ENCODE measurements at regions not wholly inside any gene's neighbourhood (a gene's known extent, or its start where the extent isn't known, plus 50 kb on each side); places are given as distances from the start of the nearest gene placed in this dataset.
A peak's percentile ranks its signal among the peaks of the same experiment; 100 is the strongest.
"Not testable (repeated sequence)": the region's sequence is repeated elsewhere in the genome, so short reads cannot be mapped to it uniquely, and the experiment has no call there.

DNA sequence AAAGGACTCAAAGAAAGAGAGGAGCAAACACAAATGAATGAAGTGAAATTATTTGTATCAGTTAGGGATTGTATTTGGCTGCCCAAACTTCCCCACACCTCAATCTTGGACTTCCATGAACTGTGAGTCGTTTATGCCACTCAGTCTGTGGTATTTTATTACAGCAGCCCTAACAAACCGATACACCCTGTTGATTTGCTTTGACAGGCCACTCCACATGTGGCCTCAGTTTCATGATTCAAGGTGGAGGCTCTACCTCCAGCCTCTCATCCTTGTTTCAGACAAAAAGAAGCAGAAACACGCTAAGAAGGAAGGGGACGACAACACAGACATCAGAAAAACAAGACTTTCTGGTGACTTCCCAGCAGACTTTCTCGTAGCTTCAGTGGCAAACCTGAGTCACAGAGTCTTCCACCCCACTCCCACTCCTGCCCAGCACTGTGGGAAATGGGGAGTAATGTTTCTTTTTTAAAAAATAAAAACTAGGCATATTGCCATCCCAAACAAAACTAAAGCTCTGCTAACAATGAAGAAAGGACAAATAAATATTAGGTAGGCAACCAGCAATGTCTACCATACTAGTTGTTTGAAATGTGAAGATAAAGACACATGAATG lies 52.2 kb upstream of the ABCA1 start:
- FAIRE-seq = no peak

- no peak for FAIRE-seq
These were observed 53.7 kb upstream of the ABCA1 start for GRCh38 chr9:104981543-104982129.

GRCh38 chr9:104982543-104982942 lies 54.6 kb upstream of the ABCA1 start:
- no peak for FAIRE-seq

DNA sequence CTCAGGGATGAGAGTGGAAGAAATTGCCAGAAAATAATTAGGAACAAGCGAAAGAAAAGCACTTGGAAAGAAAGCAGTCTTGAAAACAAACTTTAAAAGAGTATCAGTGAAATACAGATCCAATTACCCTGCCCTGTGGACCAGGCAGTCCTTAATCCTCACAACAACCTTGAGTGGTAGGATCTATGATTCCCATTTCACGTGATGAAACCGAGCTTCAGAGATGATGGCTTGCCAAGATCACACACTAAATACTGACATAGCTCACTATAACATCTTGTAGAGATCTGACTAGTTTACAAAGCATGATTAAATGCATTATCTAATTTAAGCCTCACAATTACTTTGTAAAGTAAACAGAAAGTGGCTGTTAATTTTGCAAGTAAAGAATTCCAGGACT lies 55.5 kb upstream of the ABCA1 start:
- FAIRE-seq = no peak

DNA sequence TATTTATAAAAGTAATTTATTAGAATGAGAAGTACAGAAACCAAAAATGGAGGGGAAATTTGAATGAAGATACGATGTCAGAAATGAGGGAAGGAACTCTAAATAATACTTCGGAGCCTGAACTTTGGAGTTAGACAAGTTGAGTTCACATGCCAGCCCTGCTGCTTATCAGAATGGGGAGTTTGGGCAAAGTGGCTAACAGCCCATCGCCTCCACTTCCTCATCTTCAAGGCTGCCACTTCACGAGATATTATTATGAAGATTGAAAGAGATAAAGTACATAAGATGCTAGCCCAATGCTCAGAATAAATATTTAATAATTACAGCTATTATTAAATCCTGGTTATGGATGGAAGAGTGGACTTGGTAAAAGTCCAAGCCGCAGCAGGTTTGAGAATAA lies 56.2 kb upstream of the ABCA1 start:
- FAIRE-seq = no peak

DNA sequence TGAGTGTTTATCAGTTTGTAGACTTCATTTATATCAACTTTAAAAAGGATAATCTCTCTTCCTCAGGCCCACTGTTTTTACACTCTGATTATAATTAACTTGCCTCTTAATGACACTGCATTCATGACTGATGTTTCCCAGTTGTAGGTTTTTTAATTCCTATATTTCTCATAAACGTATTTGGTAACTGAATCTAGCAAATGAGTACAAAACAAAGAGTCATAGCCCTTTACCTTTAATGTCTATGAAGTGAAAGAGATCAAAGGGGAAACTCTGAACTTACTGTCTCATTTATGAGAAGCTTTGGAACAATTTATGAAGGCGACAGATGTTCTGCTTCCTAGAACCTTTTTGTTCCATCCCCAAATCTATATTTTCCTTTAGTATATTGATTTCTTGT lies 56.6 kb upstream of the ABCA1 start:
- no peak for FAIRE-seq

GRCh38 chr9:104984948-104985347 lies 57.0 kb upstream of the ABCA1 start:
- FAIRE-seq = no peak

DNA sequence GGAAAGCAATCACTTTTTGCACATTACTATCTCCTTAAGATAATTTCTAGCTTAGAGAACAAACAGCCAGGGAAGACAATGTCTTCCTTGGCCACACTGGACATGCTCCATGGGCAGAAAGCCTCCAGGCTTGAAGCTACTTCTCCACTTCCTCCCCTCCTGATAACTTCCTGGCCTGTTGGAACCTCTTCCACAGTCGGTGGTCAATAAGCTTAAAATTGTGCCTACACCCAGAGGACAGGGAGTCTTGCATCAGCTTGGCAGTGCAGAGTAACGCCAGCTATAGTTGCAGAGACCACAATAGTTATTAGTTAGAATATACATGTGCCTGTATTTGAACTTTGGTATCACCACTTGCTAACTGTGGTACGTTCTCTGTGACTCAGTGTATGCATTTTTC lies 58.1 kb upstream of the ABCA1 start:
- no peak for FAIRE-seq

DNA sequence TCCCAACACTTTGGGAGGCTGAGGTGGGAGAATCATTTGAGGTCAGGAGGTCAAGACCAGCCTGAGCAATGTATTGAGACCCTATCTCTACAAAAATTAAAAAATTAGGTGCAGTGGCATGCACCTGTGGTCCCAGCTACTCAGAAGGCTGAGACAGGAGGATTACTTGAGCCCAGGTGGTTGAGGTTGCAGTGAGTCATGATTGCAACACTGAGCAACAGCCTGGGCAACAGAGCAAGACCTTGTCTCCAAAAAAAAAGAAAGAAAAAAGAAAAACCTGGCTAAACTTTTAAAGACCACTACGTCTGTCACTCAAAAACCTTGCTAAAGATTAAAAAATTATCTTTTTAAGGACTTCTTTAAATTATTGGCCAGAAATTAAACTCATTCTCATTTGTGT lies 59.8 kb upstream of the ABCA1 start:
- FAIRE-seq = no peak

- FAIRE-seq = no peak
These were observed 60.6 kb upstream of the ABCA1 start for GRCh38 chr9:104988539-104988938.

DNA sequence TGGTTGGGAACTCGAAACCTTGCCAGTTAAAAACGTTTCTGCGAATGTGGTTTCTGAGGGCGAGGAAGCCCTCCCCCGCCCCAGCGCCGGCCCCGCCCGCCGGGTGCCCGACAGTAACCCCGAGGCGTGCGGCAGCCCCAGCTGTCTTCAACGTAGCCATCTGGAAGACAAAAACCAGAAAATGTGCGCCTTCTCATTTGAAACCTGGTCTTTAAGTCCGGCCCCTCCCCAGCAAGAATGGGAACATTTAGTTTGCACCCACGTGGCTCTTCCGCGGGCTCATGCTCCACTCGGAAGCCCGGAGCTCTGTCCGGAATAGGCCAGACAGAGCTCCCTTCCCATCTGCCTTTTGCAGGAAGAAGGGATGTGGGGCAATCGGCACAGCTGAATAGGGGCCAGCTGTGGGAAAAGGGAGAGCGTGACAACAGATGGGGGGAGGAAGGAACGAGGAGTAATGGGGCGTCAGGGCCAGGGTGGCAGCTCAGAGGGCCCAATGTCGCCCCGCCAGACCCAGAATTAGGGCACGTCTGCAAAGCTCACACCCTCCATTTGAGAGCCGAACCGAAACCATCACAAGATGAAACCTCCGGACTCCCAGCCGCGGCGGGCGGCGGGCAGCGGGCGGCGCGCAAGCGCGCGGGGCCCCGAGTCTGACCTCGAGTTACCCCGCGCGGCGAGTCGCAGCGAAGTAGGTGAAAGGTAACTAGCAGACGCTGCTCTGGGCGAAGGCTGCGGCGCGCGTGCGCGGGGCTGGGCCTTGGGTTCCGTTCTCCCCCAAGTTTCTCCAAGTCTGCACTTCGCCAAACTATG lies 63.4 kb upstream of the ABCA1 start:
- FAIRE-seq = peak; percentile 51

- no peak for FAIRE-seq
These were observed 64.7 kb upstream of the ABCA1 start for GRCh38 chr9:104992659-104993058.

DNA sequence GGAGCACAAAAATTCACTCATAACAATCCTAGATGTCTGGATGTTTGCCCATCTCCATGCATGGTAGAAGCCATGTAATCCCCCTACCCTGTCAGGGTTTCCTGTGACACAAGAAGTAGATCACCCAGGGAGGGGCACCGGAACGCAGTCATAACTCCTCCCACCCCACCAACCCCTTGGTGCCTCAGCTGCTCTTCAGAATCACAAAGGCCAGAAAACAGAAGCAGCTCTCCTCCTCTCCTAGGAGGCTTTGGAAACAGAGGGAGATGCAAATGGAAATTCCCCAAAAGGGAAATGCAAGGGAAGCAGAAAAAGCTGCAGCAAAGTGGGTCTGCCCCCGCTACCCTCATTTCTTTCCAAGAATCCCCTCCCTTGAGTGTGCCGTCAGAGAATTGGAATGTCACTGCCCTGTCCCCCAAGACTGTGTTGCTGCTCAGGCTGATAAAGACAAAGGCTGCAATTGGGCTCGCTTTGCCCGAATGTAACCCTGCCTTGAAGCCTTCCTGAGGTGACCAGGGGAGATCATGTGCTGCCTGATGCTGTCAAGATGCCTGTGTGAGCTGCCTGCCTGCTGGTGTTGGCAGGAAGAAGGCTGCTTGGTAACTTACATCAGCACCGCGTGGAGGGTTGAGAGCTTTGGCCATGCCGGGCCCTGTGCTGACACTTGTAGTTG lies 65.5 kb upstream of the ABCA1 start:
- FAIRE-seq = no peak

DNA sequence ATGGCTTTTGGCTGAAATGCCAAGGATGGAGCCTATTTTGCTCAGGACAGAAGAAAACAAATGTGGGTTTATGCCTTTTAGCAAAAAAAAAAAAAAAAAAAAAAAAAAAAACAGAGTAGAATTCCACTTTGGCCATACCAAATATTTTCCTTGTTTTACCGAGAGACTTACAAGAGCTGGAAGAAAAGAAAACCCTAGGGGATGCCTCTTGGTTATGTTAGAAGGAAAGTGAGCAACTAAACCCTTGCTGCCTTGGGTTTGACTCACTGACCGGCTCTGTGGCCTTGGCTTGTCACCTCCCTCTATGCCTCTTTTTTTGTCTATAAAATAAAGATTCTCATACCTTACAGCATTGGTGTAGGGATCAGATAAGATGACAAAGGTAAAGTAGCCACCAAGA lies 69.6 kb upstream of the ABCA1 start:
- FAIRE-seq = no peak

DNA sequence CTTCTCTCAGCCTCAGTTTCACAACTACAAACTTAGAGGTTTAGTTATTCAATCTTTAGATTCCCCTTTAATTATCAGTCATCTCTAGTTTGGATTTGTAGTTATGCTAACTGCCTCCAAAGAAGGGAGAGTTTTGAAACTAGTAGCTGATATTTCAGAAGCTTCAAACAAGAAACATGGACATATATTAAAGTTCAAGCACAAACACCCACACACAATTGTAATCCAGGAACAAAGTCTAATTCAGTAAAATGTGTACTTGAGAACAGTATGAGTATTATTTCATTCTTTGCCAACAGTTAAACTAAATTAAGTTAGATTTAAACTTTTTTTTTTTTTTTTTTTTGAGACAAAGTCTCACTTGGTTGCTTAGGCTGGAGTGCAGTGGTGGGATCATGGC lies 71.2 kb upstream of the ABCA1 start:
- FAIRE-seq = no peak

DNA sequence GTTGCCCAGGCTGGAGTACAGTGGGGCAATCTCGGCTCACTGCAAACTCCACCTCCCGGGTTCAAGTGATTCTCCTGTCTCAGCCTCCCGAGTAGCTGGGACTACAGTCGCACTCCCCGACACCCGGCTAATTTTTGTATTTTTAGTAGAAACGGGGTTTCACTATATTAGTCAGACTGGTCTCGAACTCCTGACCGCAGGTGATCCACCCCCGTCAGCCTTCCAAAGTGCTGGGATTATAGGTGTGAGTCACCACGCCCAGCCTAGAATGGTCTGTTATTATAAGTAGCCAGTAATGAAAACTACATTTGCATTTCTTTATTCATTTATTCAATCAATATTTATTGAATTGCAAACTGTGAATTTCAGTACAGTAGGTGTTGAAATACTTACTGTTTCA lies 72.6 kb upstream of the ABCA1 start:
- not testable (repeated sequence) for FAIRE-seq

GRCh38 chr9:105004466-105005090 lies 76.6 kb upstream of the ABCA1 start:
- FAIRE-seq = no peak

- FAIRE-seq = no peak
These were observed 77.2 kb upstream of the ABCA1 start for GRCh38 chr9:105005186-105005585.

DNA sequence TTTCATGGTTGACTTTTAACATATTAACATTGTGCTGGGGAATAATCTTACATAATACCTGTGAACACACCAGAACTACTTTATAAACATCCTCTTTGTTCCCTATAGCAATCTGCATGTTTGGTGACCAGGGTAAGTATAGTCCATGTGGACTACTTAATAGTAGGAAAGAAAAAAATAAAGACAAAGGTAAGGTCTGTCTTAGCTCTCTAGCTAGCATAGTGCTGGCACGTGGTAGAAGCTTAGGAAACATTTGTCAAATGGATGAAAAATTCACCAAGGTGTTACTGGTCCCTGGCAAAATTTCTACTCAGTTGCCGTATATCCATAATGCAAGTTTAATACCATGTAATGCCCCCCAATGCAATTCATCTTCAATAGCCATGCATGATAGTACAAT lies 78.6 kb upstream of the ABCA1 start:
- FAIRE-seq = no peak

GRCh38 chr9:105007143-105007542 lies 79.2 kb upstream of the ABCA1 start:
- no peak for FAIRE-seq

GRCh38 chr9:105010089-105010488 lies 82.1 kb upstream of the ABCA1 start:
- not testable (repeated sequence) for FAIRE-seq

DNA sequence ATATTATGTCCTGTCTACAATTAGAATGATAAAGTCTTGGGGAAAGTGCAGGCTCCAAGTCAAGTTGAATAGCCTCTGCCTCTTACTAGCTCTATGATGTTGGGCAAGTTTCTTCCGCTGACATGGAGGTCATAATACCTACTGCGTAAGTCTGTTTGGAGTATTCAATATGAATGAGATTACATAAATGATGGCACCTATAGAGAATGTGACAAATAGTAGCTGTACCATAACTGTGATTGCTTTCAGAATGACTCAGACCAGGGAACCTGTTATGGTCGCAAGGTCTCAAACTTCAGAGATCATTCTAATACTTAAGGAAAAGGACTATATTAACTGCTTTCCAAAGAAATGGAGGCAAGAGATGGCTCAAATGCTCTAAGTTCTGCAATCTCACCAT lies 94.0 kb upstream of the ABCA1 start:
- no peak for FAIRE-seq

DNA sequence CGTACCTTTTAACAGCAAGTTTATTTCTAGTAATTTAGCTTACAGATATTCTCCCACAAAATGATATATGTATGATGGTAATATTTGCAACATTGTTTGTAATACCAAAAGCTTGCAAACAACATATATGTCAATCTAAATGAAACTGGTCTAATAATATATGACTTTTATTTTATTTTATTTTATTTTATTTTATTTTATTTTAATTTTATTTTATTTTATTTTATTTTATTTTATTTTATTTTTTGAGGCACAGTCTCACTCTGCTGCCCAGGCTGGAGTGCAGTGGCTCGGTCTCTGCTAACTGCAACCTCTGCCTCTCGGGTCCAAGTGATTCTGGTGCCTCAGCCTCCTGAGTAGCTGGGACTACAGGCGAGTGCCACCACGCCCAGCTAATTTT lies 94.6 kb upstream of the ABCA1 start:
- FAIRE-seq = not testable (repeated sequence)
